IMR-90 (cell line): ENCODE measurements at regions not wholly inside any gene's neighbourhood (a gene's known extent, or its start where the extent isn't known, plus 50 kb on each side); places are given as distances from the start of the nearest gene placed in this dataset.
"Not testable (repeated sequence)": the region's sequence is repeated elsewhere in the genome, so short reads cannot be mapped to it uniquely, and the experiment has no call there.

Source experiments
- ATAC-seq: fragments of 200-7000 bp; cut with Tn5 transposase; 2 replicates; pipeline ENCODE4 v1.9.1; 2020; ENCODE audit warnings: low read depth, mild to moderate bottlenecking, moderate library complexity
- BruUV-seq: library from RNA; stranded (reverse); fragments of 400-500 nt; replicated peaks from 2 replicates; lab custom pipeline; 2021; lab: Mats Ljungman, UMichigan
- CTCF ChIA-PET: fragments of 300-600 bp; formaldehyde crosslinking; extraction: SDS; loops from one replicate; lab custom pipeline; 2021; ENCODE audit warnings: antibody characterized with exemption; lab: Yijun Ruan, JAX
- POLR2A ChIA-PET: fragments of 300-600 bp; sonication (Branson Sonifier 250); formaldehyde crosslinking; loops from one replicate; lab custom pipeline; 2022; ENCODE audit warnings: antibody characterized with exemption; ENCODE audit not compliant: unreplicated experiment; lab: Charles Lee
- DNase-seq: peaks from one replicate; pipeline ENCODE4 v3.0.0; 2013
- H2AFZ ChIP-seq: replicated peaks from 2 replicates; pipeline ENCODE3; 2013; ENCODE audit warnings: low read length, mild to moderate bottlenecking; ENCODE audit not compliant: poor library complexity
- H2AK5ac ChIP-seq: 2 replicates; pipeline ENCODE4 v1.6.1; 2013; ENCODE audit warnings: low read depth, low read length, inconsistent platforms
- H2AK9ac ChIP-seq: replicated peaks from 2 replicates; pipeline ENCODE3; 2013; ENCODE audit warnings: mild to moderate bottlenecking, low read depth, low read length, moderate library complexity; ENCODE audit not compliant: poor library complexity
- H2BK120ac ChIP-seq: 2 replicates; pipeline ENCODE4 v1.6.1; 2013; ENCODE audit warnings: low read depth, low read length, inconsistent platforms
- H2BK15ac ChIP-seq: 3 replicates; pipeline ENCODE4 v1.6.1; 2013; ENCODE audit warnings: low read depth, low read length, inconsistent platforms
- H2BK20ac ChIP-seq: 2 replicates; pipeline ENCODE4 v1.6.1; 2013; ENCODE audit warnings: low read depth, mild to moderate bottlenecking, inconsistent platforms, low read length, moderate library complexity
- H2BK5ac ChIP-seq: 2 replicates; pipeline ENCODE4 v1.6.1; 2013; ENCODE audit warnings: mild to moderate bottlenecking, low read depth, low read length, inconsistent platforms; ENCODE audit not compliant: poor library complexity, severe bottlenecking
- H3K14ac ChIP-seq: replicated peaks from 2 replicates; pipeline ENCODE4 v1.6.1; 2013; ENCODE audit warnings: low read depth, low read length, inconsistent platforms
- H3K18ac ChIP-seq: 2 replicates; pipeline ENCODE4 v1.6.1; 2013; ENCODE audit warnings: low read depth, low read length, control low read depth
- H3K23ac ChIP-seq: 2 replicates; pipeline ENCODE4 v1.6.1; 2013; ENCODE audit warnings: low read depth, low read length, inconsistent platforms
- H3K27ac ChIP-seq: 2 replicates; pipeline ENCODE4 v1.5.1; 2013; ENCODE audit warnings: mild to moderate bottlenecking, control low read depth, low read length; ENCODE audit not compliant: insufficient read depth
- H3K27me3 ChIP-seq: 2 replicates; pipeline ENCODE4 v1.6.1; 2013; ENCODE audit warnings: low read length; ENCODE audit not compliant: control insufficient read depth, insufficient read depth
- H3K36me3 ChIP-seq: 2 replicates; pipeline ENCODE4 v1.6.1; 2013; ENCODE audit warnings: low read length, mixed read lengths; ENCODE audit not compliant: control insufficient read depth, insufficient read depth
- H3K4ac ChIP-seq: 2 replicates; pipeline ENCODE4 v1.6.1; 2013; ENCODE audit warnings: low read depth, low read length, inconsistent platforms
- H3K4me1 ChIP-seq: 2 replicates; pipeline ENCODE4 v1.6.1; 2013; ENCODE audit warnings: low read length, mixed read lengths; ENCODE audit not compliant: control insufficient read depth, insufficient read depth
- H3K4me2 ChIP-seq: 2 replicates; pipeline ENCODE4 v1.6.1; 2013; ENCODE audit warnings: low read depth, mild to moderate bottlenecking, control low read depth, low read length, moderate library complexity
- H3K4me3 ChIP-seq: 2 replicates; pipeline ENCODE4 v1.5.1; 2013; ENCODE audit warnings: low read depth, mild to moderate bottlenecking, control low read depth, low read length, moderate library complexity; ENCODE audit not compliant: insufficient read depth
- H3K56ac ChIP-seq: 2 replicates; pipeline ENCODE4 v1.6.1; 2013; ENCODE audit warnings: low read length, inconsistent platforms; ENCODE audit not compliant: insufficient read depth; ENCODE audit errors: extremely low read depth
- H3K79me1 ChIP-seq, 2 experiments: 2 replicates each; pipeline ENCODE4 v1.6.1; 2013; ENCODE audit warnings: low read length in 2 of 2, inconsistent platforms in 1 of 2, low read depth in 1 of 2
- H3K9ac ChIP-seq: 2 replicates; pipeline ENCODE4 v1.6.1; 2013; ENCODE audit warnings: low read depth, low read length, control low read depth
- H3K9me1 ChIP-seq: 2 replicates; pipeline ENCODE4 v1.6.1; 2013; ENCODE audit warnings: low read length, inconsistent platforms; ENCODE audit not compliant: insufficient read depth
- H3K9me3 ChIP-seq: 2 replicates; pipeline ENCODE4 v1.6.1; 2013; ENCODE audit warnings: low read length; ENCODE audit not compliant: control insufficient read depth, insufficient read depth
- H4K20me1 ChIP-seq: 2 replicates; pipeline ENCODE4 v1.6.1; 2013; ENCODE audit warnings: low read length, inconsistent platforms; ENCODE audit not compliant: insufficient read depth
- H4K5ac ChIP-seq: 2 replicates; pipeline ENCODE4 v1.6.1; 2013; ENCODE audit warnings: mild to moderate bottlenecking, low read depth, low read length, control low read depth
- H4K8ac ChIP-seq, 2 experiments: 2 replicates each; pipeline ENCODE4 v1.6.1; 2013; ENCODE audit warnings: low read depth in 2 of 2, low read length in 2 of 2, control low read depth in 1 of 2, inconsistent platforms in 1 of 2
- H4K91ac ChIP-seq: 2 replicates; pipeline ENCODE4 v1.6.1; 2013; ENCODE audit warnings: low read depth, low read length, inconsistent platforms; ENCODE audit not compliant: insufficient read depth
- BHLHE40 ChIP-seq: fragments of 150-350 bp; IDR thresholded peaks from 2 replicates; pipeline ENCODE4 v1.6.1; 2016; ENCODE audit warnings: mild to moderate bottlenecking, low read depth, low read length
- CEBPB ChIP-seq: IDR thresholded peaks from 2 replicates; pipeline ENCODE4 v1.6.1; 2012; ENCODE audit warnings: low read depth, low read length, improper control_type of control experiment
- WGBS, 2 experiments: methylation state at CpG; one replicate each; pipeline versions ENCODE4 v1.1.5 to v1.1.7; 2013; ENCODE audit warnings: missing lambda C conversion rate in 2 of 2; ENCODE audit not compliant: insufficient read length in 1 of 2; ENCODE audit errors: extremely low coverage in 2 of 2; 5-methylcytosine and 5-hydroxymethylcytosine counted together
- dilution Hi-C: fragments of 300-500 bp; cut with HindIII; formaldehyde crosslinking; loops from one replicate; pipeline ENCODE4 v1.14.3; 2018; ENCODE audit warnings: low sequenced_read_pairs; ENCODE audit not compliant: unreplicated experiment
- in situ Hi-C: fragments of 300-500 bp; cut with MboI; formaldehyde crosslinking; loops from 3 replicates; pipeline ENCODE4 v1.14.3; 2019; ENCODE audit warnings: low sequenced_read_pairs, inconsistent platforms, mixed read lengths
- intact Hi-C: fragments of 100-400 bp; cut with micrococcal nuclease; formaldehyde crosslinking; loops from 2 replicates; pipeline ENCODE4 v1.10.0; 2022

- Histone ChIP-seq H3K14ac (no peak overlapping the region), H3K4ac (no peak overlapping the region), H3K56ac (no peak overlapping the region), H2BK5ac (no peak overlapping the region), H3K9me1 (no peaks in the 10 kb centered on the region), H2AK5ac (no peak overlapping the region), H3K18ac (no peak overlapping the region), H2BK20ac (no peak overlapping the region), H3K4me2 (no peak overlapping the region), H3K9ac (no peak overlapping the region), H3K9me3 (no peaks in the 10 kb centered on the region), H4K91ac (no peak overlapping the region), H3K27me3 (no peaks in the 10 kb centered on the region), H3K36me3 (no peaks in the 10 kb centered on the region), H3K4me1 (no peaks in the 10 kb centered on the region), H3K23ac (no peak overlapping the region), H4K20me1 (no peaks in the 10 kb centered on the region), H2BK15ac (no peak overlapping the region), H2AK9ac (no peak overlapping the region), H2BK120ac (no peak overlapping the region), H3K79me1 (no peaks in the 10 kb centered on the region), H4K8ac (no peak overlapping the region), H3K27ac (no peak overlapping the region), H3K4me3 (no peak overlapping the region), H4K5ac (no peak overlapping the region), H2AFZ (no peak overlapping the region)
- in situ Hi-C loops, result no loop called here
- dilution Hi-C loops, result no loop called here
- POLR2A ChIA-PET, result no interaction called here
- TF ChIP-seq BHLHE40 (no peak), CEBPB (peak; percentile 46; the same call in 1 of the 2 replicates)
- ATAC-seq (peak; percentile 46; the same call in 1 of the 2 replicates), DNase-seq (no peak)
- no CpG with 5 or more reads among the region's 2 CpGs for WGBS, 2 experiments
- CTCF ChIA-PET, result interaction anchor here (0.8 kb wide), 1 partner anchor 114 kb away, joined by 3 read pairs; no protein-coding TSS in a partner anchor
- no TSS peak for BruUV-seq
- intact Hi-C loops, result no loop called here
Observed at GRCh38 chr7:83267141-83267631, 104.5 kb upstream of the PCLO start.

DNA sequence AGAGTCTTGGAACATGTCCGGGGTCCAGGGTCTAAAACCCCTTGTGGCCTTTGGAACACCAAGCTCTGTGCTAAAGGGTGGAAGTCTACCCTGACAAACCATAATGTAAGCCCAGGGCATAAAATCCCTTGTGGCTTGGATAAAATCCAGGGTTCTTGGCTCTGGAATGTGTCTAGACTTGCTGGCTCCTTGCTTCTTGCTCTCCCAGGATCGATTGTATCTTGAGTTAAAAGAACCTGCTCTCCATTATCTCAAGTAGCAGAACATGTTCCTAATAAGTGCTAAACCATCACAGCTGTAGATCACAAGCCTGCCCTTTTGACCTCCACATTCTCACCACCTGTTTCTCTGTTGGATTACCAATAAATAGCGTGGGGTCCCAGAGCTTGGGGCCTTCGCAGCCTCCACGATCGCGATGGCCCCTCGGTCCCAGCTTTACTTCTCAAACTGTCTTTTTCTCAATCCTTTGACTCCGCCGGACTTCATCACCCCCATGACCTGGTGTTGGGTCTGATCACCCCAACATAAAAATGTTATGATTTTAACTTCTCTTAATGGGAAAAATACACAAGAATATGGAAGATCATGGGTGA is 100.9 kb upstream of the PCLO start:
- H3K36me3 ChIP-seq, intact Hi-C loops, H2AFZ ChIP-seq, H4K91ac ChIP-seq, H2BK5ac ChIP-seq, POLR2A ChIA-PET, in situ Hi-C loops, CTCF ChIA-PET, H3K4me1 ChIP-seq, H3K27me3 ChIP-seq, BruUV-seq, H4K20me1 ChIP-seq, H3K56ac ChIP-seq, H2BK15ac ChIP-seq, H3K18ac ChIP-seq, dilution Hi-C loops, H3K9me1 ChIP-seq, H3K9ac ChIP-seq, H2BK120ac ChIP-seq, H4K5ac ChIP-seq, H2AK9ac ChIP-seq, H3K14ac ChIP-seq, H3K4ac ChIP-seq, H2AK5ac ChIP-seq, H3K23ac ChIP-seq, H3K4me3 ChIP-seq, H3K79me1 ChIP-seq, H4K8ac ChIP-seq, H2BK20ac ChIP-seq, H3K4me2 ChIP-seq, ATAC-seq, H3K9me3 ChIP-seq, DNase-seq, H3K27ac ChIP-seq: not testable (repeated sequence)
- WGBS, 2 experiments, result no CpG with 5 or more reads among the region's 10 CpGs
